ENCODE measurements at regions not wholly inside any gene's neighbourhood (a gene's known extent, or its start where the extent isn't known, plus 50 kb on each side); places are given as distances from the start of the nearest gene placed in this dataset.

DNA sequence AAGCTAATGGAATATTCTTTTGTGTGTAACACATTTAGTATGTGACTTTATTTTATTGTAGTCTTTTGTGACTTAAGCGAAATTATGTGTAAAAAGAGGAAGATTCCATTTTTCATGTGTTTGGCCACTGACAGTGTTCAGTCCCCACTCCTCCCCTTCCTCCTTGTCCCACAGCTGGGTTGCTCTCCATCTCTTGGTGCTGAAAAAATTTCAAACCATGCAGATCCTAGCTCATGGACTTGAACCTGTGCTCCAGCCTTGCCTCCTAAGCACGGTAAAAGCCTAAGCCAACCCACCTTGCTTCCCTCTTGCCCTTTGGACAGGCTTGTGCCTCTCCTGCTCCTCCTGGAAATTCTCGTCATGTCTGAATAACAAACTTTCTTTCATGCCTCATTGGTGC, 2008.5 kb upstream of the TENM3 start:
- TF ChIP-seq, protein P1, sequence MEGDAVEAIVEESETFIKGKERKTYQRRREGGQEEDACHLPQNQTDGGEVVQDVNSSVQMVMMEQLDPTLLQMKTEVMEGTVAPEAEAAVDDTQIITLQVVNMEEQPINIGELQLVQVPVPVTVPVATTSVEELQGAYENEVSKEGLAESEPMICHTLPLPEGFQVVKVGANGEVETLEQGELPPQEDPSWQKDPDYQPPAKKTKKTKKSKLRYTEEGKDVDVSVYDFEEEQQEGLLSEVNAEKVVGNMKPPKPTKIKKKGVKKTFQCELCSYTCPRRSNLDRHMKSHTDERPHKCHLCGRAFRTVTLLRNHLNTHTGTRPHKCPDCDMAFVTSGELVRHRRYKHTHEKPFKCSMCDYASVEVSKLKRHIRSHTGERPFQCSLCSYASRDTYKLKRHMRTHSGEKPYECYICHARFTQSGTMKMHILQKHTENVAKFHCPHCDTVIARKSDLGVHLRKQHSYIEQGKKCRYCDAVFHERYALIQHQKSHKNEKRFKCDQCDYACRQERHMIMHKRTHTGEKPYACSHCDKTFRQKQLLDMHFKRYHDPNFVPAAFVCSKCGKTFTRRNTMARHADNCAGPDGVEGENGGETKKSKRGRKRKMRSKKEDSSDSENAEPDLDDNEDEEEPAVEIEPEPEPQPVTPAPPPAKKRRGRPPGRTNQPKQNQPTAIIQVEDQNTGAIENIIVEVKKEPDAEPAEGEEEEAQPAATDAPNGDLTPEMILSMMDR (IDR thresholded peaks at IDR 0.05): no peak
- no peak for TF ChIP-seq POLR2A (IDR thresholded peaks at IDR 0.05)
